SU-DHL-6 (cell line): ENCODE measurements at regions not wholly inside any gene's neighbourhood (a gene's known extent, or its start where the extent isn't known, plus 50 kb on each side); places are given as distances from the start of the nearest gene placed in this dataset.

Experiments used
- CTCF ChIP-seq: fragments of 200-600 bp; sonication (generic); IDR thresholded peaks from one replicate; pipeline ENCODE4 v1.5.1; 2017; ENCODE audit warnings: antibody characterized with exemption, mild to moderate bottlenecking, low read length, moderate library complexity; ENCODE audit not compliant: insufficient read depth, poor library complexity, severe bottlenecking
- EZH2phosphoT487 ChIP-seq: fragments of 200-600 bp; sonication (generic), shearing (Covaris generic); conservative IDR thresholded peaks from 2 replicates; pipeline ENCODE4 v1.6.1; 2018; ENCODE audit warnings: mild to moderate bottlenecking, antibody characterized with exemption, low read length, moderate library complexity, mixed read lengths

DNA sequence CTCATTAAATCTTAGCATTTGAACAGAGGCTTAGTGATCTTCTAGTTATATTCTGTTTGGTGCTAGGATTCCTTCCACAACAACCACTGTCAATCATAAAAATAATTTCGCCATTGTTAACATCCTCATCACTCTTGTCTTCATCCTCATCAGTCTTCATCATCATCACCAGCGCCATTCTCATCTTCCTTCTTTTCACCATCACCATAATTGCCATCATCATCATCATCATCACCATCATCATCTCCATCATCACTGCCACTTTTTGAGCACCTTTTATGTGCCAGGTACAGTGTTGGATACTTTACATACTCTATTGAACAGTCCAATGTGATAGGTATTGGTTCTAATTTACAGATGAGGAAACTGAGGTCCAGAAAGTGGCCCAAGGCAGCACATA, 245.7 kb downstream of the PTPRU start:
- no peak for TF ChIP-seq CTCF
- no peak for TF ChIP-seq EZH2phosphoT487
